GM12878 (cell line): ENCODE measurements at regions not wholly inside any gene's neighbourhood (a gene's known extent, or its start where the extent isn't known, plus 50 kb on each side); places are given as distances from the start of the nearest gene placed in this dataset.

Experiments used
- ASH2L ChIP-seq: fragments of 300-600, 200-600 bp; sonication (generic); IDR thresholded peaks from 2 replicates; pipeline ENCODE4 v1.6.1; 2017; ENCODE audit warnings: low read depth, mild to moderate bottlenecking, borderline replicate concordance
- ATF2 ChIP-seq: IDR thresholded peaks from 2 replicates; pipeline ENCODE4 v1.6.1; 2012; ENCODE audit warnings: low read length, inconsistent platforms
- CEBPZ ChIP-seq: fragments of 150-350 bp; IDR thresholded peaks from 2 replicates; pipeline ENCODE4 v1.6.1; 2016; ENCODE audit warnings: low read depth, low read length
- CHD4 ChIP-seq: fragments of 200-600 bp; sonication (generic); IDR thresholded peaks from 2 replicates; pipeline ENCODE4 v1.6.1; 2016; ENCODE audit warnings: mild to moderate bottlenecking
- IRF4 ChIP-seq: IDR thresholded peaks from 2 replicates; pipeline ENCODE4 v1.6.1; 2011; ENCODE audit warnings: low read depth, low read length
- POLR2AphosphoS2 ChIP-seq: IDR thresholded peaks from 2 replicates; pipeline ENCODE4 v1.6.1; 2011; ENCODE audit warnings: low read depth, mild to moderate bottlenecking, low read length, improper control_type of control experiment, moderate library complexity
- SIN3A ChIP-seq: IDR thresholded peaks from 2 replicates; pipeline ENCODE4 v1.6.1; 2012; ENCODE audit warnings: low read depth, low read length, improper control_type of control experiment
- ZBTB4 ChIP-seq: fragments of 450-650 bp; formaldehyde crosslinking; IDR thresholded peaks from 2 replicates; pipeline ENCODE4 v1.4.0; 2022; ENCODE audit warnings: mild to moderate bottlenecking, moderate library complexity
- ZNF217 ChIP-seq: fragments of 450-650 bp; IDR thresholded peaks from 2 replicates; pipeline ENCODE4 v1.6.1; 2017; ENCODE audit warnings: antibody characterized with exemption, mild to moderate bottlenecking

- no peak for TF ChIP-seq CEBPZ
- TF ChIP-seq IRF4, result no peak
- TF ChIP-seq ZNF217, result no peak
- TF ChIP-seq ATF2, result no peak
- TF ChIP-seq CHD4, result no peak
- no peak for TF ChIP-seq ASH2L
- TF ChIP-seq ZBTB4 (CRISPR knock-in tag), result no peak
- no peak for TF ChIP-seq POLR2AphosphoS2
- no peak for TF ChIP-seq SIN3A
Measured at GRCh38 chr10:108612485-108612884, 1310.8 kb downstream of the XPNPEP1 start (continued).
